NCI-H1092 (cell line): ENCODE measurements at regions not wholly inside any gene's neighbourhood (a gene's known extent, or its start where the extent isn't known, plus 50 kb on each side); places are given as distances from the start of the nearest gene placed in this dataset.
A peak's percentile ranks its signal among the peaks of the same experiment; 100 is the strongest.

Source experiments
- DNase-seq: peaks from one replicate; lab custom pipeline; 2025; lab: John Stamatoyannopoulos, UW

DNA sequence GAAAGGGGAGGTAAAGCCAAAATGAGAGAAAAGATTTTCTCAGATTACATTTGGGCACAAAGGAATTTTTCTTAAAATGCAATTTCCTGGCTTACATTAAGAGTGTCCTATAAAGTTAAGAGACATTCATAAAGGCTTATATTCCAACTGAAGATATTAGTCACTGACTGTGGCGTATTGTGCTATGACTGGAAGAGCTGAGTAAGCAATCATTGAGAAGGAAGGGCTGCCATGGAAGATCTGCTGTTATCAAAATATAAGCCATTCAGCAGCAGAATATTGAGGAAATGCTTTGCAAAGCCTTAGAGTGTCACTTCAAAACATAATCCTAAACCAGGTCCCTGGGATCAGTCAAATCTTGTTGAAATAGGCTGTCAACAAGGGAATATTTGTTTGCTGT is 593.9 kb downstream of the TUSC7 start:
- no peak for DNase-seq

DNA sequence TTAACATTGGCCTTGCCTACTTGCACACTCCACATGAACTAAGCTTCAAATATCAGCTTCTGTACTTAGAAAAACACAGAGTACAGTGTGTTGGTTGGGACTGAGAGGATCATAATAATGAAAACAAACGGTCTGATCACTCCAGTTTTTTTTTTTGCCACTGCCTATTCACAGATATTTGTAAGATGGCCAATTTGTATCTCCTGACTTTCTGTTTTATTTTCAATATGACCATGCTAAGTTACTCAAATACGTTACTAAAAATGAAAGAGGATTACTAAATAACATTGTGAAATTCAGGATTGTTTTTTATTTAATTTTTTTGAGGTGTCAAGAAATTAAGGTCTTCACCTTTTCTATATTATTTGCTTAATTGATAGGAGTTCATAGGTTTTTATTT is 595.1 kb downstream of the TUSC7 start:
- DNase-seq = no peak

GRCh38 chr3:117305681-117306080 is 596.1 kb downstream of the TUSC7 start:
- no peak for DNase-seq

GRCh38 chr3:117306299-117306698 is 596.7 kb downstream of the TUSC7 start:
- no peak for DNase-seq

- no peak for DNase-seq
Measured at GRCh38 chr3:117308353-117308752, 598.8 kb downstream of the TUSC7 start.

- no peak for DNase-seq
Measured at GRCh38 chr3:117308756-117309155, 599.2 kb downstream of the TUSC7 start.

DNA sequence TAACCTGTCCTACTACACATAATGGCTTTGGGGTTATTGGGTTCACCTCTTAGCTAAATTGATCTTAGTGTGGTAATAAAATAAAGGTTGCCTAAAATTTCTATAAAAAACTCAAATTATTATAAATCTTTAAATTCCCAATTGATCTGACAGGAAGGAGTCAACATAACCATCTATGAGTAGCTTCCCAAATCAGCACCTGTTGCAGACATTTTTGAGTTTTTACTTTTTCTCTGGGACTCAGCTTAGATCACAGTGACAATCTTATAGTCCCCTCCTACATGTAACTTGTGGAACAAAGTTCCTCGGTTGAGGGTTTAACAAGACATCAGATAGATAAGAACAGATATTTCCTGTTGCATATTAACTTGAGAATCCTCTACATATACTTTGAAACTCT is 601.0 kb downstream of the TUSC7 start:
- DNase-seq = no peak

- DNase-seq = no peak
Measured at GRCh38 chr3:117314441-117315150, 605.0 kb downstream of the TUSC7 start.

DNA sequence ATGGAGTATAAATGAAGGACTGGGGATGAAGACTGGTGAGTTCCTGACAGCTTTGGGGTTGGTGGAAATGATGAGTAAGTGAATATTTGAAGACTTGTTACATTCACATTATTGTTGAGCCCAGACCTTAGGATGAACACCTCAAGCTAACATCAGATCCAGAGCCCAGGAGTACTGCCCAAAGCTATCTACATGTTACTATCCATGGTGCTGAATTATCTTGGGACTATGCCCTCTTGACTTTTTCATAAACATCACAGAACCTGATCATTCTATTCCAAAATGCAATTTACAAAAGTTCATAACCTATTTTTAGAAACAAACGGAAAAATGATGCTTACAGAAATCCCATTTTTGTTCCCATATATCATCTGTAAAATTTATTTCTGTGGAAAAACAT is 613.3 kb downstream of the TUSC7 start:
- no peak for DNase-seq

DNA sequence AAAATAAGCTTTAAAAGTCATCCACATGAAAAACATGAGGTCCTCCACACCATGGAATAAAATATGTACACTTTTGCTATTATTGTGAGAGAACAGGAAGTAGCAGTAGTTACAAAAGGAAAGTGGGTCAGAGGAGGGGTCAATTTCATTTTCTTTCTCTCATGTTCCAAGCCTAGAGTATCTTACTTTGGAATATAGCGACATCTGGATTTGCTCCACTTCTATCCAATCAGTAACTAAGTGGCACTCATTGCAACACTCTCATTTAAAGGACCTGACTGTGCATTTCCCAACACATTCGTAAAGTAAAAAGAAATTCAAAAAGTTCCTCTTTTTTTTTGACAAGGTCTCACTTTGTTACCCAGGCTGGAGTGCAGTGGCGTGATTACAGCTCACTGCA is 637.3 kb downstream of the TUSC7 start:
- DNase-seq = no peak

GRCh38 chr3:117348884-117349283 is 639.3 kb downstream of the TUSC7 start:
- no peak for DNase-seq

- DNase-seq = no peak
Measured at GRCh38 chr3:117349566-117349965, 640.0 kb downstream of the TUSC7 start.

DNA sequence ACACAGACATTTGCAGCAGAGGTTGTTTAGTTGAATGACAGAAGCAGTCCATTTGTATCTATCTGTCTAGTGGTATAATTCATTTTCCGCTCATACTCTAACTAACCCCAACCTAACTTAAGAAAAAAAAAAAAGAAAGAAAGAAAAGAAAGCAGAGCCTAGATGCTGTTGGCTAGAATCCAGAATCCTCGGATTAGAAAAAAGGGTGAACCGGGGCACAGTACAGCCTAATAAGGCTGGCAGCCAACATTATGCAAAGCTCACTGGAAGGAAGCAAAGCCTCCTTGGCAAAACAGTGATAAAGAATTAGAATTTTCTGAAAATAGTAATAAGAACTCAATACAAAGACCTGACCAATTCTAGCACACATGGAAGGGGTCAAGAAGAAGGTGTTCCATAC is 640.8 kb downstream of the TUSC7 start:
- no peak for DNase-seq

DNA sequence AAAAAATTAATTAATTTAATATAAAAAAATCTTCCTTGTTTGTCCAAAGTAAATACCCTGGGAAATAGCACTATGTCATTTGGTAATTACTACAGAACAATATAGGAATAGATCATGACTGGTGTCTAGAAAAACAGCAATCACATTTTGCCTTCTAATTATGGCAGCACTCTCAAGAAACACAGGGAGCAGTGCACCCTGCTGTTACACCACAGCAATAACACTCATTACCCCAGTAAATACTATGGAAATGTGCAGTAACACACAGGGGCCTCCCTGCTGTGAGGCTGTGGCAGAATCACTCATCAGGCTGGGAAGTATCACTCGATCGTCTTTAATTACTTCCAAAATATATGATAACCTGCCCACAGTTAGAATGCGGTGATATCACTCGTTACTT is 646.0 kb downstream of the TUSC7 start:
- peak; percentile 19 for DNase-seq

DNA sequence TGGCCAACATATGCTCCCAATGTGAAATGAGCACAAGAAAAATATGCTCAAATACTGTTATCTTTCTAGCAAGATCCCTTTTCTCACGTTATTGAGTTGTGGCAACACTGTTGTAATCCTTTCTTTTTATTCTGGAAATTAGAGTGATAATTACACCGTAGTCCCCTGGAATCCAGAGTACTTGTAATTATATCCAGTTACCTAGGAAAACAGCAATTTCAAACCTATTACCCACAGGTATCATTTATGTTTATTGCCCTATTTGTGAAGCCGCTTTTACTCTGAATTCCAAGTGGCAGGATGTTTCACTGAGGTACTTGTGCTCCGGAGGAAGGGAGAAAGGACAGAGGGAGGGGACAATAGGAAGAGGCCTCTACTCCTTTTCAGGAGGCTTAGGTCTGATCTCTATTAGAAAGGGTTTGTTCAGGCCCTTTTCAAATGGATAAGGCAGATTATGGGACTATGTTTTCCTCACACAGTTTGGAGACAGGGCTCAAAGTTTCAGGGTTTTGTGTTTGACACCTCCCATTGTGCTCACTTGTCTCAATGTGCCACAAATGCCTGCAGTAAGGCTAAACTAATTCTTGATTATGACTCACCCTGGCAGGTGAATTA is 646.6 kb downstream of the TUSC7 start:
- DNase-seq = no peak

GRCh38 chr3:117358717-117359314 is 649.2 kb downstream of the TUSC7 start:
- DNase-seq = no peak

- no peak for DNase-seq
Measured at GRCh38 chr3:117366574-117366973, 657.0 kb downstream of the TUSC7 start.

- DNase-seq = no peak
Measured at GRCh38 chr3:117367861-117368260, 658.3 kb downstream of the TUSC7 start.

DNA sequence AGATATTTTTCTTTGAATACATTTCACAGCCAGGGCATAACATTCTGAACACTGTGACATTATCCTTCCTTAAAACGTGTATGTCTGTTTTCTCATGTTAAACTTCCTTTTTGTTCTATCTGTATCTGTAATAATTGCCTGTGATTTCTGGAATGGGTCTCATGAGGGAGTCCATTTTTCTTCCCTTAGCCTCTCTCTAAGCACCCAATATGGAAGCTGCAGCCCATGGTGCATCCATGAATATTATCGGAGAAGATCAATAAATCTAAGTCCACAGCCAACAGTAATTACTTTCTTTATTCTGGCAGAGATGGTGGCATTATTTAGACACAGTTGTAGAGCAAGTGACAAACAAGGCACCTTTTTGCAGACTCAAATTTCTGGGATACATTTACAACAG is 671.1 kb downstream of the TUSC7 start:
- no peak for DNase-seq

DNA sequence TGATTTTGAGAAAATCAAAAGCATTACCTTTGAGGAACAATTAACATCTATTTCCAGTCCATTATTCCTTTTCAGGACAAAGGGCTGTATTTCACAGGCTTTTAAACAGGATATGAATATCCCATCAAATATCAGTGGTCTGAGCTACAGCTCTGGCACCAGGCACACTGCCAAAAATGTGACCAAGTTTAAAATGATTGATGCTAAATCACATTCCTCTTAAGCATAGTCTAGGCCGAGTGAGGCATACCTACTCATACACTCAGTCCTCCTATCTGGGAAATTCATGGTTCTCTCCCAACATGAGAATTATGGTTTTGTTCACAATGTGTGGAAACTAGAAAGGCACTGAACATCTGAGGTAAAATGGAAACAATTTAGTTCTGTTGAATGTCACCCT is 683.5 kb downstream of the TUSC7 start:
- no peak for DNase-seq

GRCh38 chr3:117398141-117398899 is 688.7 kb downstream of the TUSC7 start:
- peak; percentile 77 for DNase-seq

DNA sequence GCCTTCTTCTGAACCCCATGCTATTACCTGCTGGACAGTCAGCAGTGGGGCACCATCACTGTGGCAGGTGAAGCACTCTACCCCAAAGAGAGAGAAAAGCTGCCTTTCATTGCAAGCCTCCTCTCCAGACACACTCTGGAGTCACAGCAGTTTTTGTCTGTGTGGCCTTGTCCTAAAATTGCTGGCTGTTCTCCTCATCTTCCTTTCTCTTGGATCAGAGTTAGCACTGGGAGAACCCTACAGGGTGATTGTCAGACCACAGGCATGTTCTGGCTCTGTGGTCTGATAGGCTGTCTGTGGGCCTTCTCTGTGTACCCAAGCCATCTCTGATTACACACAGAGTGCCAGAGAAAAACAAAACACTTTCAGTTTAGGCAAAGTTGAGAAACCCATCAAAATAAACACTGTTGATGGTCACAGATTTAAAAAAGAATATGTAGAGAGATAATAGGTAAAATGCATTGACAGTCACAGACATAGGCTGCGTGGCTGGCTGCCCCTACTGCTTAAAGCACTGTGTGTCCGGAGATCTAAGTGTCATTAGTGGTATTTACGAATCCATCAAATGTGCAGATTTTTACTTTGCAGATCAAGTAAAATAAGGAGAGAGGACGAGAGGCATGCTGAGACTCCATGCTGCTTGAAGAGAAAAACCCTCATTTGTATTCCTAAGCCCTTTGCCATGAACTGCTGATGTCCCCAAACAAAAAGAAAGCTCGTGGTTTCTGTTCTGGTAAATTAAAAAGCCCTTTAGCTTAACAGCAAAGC is 689.9 kb downstream of the TUSC7 start:
- peak; percentile 46 for DNase-seq
